ENCODE measurements at regions not wholly inside any gene's neighbourhood (a gene's known extent, or its start where the extent isn't known, plus 50 kb on each side); places are given as distances from the start of the nearest gene placed in this dataset.

GRCh38 chr7:46775776-46776175 is 806.1 kb downstream of the TNS3 start:
- no peaks in the 10 kb centered on the region for H3K27me3 Mint-ChIP-seq (ENCODE audit: insufficient read depth, low read depth, poor library complexity)
- H3K27ac ChIP-seq (ENCODE audit: low read depth): no peak overlapping the region
- no peak for TF ChIP-seq JUNB (IDR thresholded peaks at IDR 0.05; ENCODE audit: unreplicated experiment)
- no peak for TF ChIP-seq EZH2 (IDR thresholded peaks at IDR 0.05; ENCODE audit: low read depth, unreplicated experiment)
- no peak for TF ChIP-seq CREB1 (CRISPR knock-in tag; IDR thresholded peaks at IDR 0.05; ENCODE audit: low read depth)
- ATAC-seq: no peak
- peaks cover 5% of the 10 kb centered on the region for H3K9me2 ChIP-seq (ENCODE audit: insufficient read depth)
- H3K36me3 Mint-ChIP-seq (ENCODE audit: low read depth): no peaks in the 10 kb centered on the region
- no peaks in the 10 kb centered on the region for H3F3A ChIP-seq (replicated peaks; ENCODE audit: low read depth)
- no peaks in the 10 kb centered on the region for H3K27me3 ChIP-seq (ENCODE audit: insufficient read depth)
- no peak for DNase-seq (ENCODE audit: low spot score)
- no peaks in the 10 kb centered on the region for H3K79me2 ChIP-seq (replicated peaks; ENCODE audit: insufficient read depth)
- no peak overlapping the region for H3K4me2 ChIP-seq
- H3K4me3 Mint-ChIP-seq: no peak overlapping the region
- H4K20me1 ChIP-seq (replicated peaks; ENCODE audit: insufficient read depth): no peaks in the 10 kb centered on the region
- H3K36me3 ChIP-seq (ENCODE audit: insufficient read depth): no peaks in the 10 kb centered on the region
- peaks cover 13% of the 10 kb centered on the region for H3K4me1 ChIP-seq (ENCODE audit: insufficient read depth)
- H2AFZ ChIP-seq: no peak overlapping the region
- H3K27ac Mint-ChIP-seq: no peak overlapping the region
- peaks cover 2% of the 10 kb centered on the region; the same call in 1 of the 3 replicates for H3K9me3 Mint-ChIP-seq
- no peak overlapping the region for H3K4me3 ChIP-seq
- peaks cover 10% of the 10 kb centered on the region for H3K4me1 Mint-ChIP-seq

DNA sequence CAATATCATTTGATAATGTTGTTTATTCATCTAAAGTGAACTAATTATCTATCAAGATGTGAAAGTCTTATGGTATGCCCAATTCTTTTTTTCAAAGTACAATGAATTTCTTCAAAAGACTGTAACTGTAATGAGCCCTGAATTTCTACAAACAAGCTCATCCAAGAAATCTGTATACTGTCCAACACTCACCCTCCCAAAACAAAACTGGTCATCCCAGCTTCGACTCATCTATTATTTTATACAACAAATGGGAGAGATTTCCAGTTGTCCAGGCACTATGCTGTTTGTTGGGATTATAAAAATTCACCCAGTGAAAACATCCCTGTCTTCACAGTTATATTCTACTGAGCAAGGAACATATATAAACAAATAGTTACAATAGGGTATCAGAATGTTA is 806.9 kb downstream of the TNS3 start:
- Mint-ChIP-seq H3K4me3 (no peak overlapping the region), H3K27ac (no peak overlapping the region), H3K4me1 (peaks cover 10% of the 10 kb centered on the region), H3K9me3 (no peaks in the 10 kb centered on the region), H3K27me3 (ENCODE audit: insufficient read depth, low read depth, poor library complexity) (no peaks in the 10 kb centered on the region), H3K36me3 (ENCODE audit: low read depth) (no peaks in the 10 kb centered on the region)
- Histone ChIP-seq H3K79me2 (replicated peaks; ENCODE audit: insufficient read depth) (no peaks in the 10 kb centered on the region), H3K4me3 (no peak overlapping the region), H3K27me3 (ENCODE audit: insufficient read depth) (no peaks in the 10 kb centered on the region), H3K4me2 (no peak overlapping the region), H4K20me1 (replicated peaks; ENCODE audit: insufficient read depth) (no peaks in the 10 kb centered on the region), H2AFZ (no peak overlapping the region), H3K4me1 (ENCODE audit: insufficient read depth) (peaks cover 13% of the 10 kb centered on the region), H3F3A (replicated peaks; ENCODE audit: low read depth) (no peaks in the 10 kb centered on the region), H3K27ac (ENCODE audit: low read depth) (no peak overlapping the region), H3K9me2 (ENCODE audit: insufficient read depth) (peaks cover 3% of the 10 kb centered on the region; the same call in 1 of the 2 replicates), H3K36me3 (ENCODE audit: insufficient read depth) (no peaks in the 10 kb centered on the region)
- DNase-seq (ENCODE audit: low spot score) (no peak), ATAC-seq (no peak)
- TF ChIP-seq ZNF114 (CRISPR knock-in tag; IDR thresholded peaks at IDR 0.05) (no peak), JUNB (IDR thresholded peaks at IDR 0.05; ENCODE audit: unreplicated experiment) (no peak), ETS1 (IDR thresholded peaks at IDR 0.05) (no peak), EZH2 (IDR thresholded peaks at IDR 0.05; ENCODE audit: low read depth, unreplicated experiment) (no peak), CTCF (conservative IDR thresholded peaks at IDR 0.05; ENCODE audit: low read depth in 2 of 2) (no peak), CREB1 (CRISPR knock-in tag; IDR thresholded peaks at IDR 0.05; ENCODE audit: low read depth) (no peak), STAT1 (IDR thresholded peaks at IDR 0.05; ENCODE audit: unreplicated experiment) (no peak), ZNF462 (CRISPR knock-in tag; IDR thresholded peaks at IDR 0.05) (no peak)
- TF ChIP-seq, protein P1, sequence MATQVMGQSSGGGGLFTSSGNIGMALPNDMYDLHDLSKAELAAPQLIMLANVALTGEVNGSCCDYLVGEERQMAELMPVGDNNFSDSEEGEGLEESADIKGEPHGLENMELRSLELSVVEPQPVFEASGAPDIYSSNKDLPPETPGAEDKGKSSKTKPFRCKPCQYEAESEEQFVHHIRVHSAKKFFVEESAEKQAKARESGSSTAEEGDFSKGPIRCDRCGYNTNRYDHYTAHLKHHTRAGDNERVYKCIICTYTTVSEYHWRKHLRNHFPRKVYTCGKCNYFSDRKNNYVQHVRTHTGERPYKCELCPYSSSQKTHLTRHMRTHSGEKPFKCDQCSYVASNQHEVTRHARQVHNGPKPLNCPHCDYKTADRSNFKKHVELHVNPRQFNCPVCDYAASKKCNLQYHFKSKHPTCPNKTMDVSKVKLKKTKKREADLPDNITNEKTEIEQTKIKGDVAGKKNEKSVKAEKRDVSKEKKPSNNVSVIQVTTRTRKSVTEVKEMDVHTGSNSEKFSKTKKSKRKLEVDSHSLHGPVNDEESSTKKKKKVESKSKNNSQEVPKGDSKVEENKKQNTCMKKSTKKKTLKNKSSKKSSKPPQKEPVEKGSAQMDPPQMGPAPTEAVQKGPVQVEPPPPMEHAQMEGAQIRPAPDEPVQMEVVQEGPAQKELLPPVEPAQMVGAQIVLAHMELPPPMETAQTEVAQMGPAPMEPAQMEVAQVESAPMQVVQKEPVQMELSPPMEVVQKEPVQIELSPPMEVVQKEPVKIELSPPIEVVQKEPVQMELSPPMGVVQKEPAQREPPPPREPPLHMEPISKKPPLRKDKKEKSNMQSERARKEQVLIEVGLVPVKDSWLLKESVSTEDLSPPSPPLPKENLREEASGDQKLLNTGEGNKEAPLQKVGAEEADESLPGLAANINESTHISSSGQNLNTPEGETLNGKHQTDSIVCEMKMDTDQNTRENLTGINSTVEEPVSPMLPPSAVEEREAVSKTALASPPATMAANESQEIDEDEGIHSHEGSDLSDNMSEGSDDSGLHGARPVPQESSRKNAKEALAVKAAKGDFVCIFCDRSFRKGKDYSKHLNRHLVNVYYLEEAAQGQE (IDR thresholded peaks at IDR 0.05; ENCODE audit: unreplicated experiment): no peak
